GM23248 (cell line): ENCODE measurements at regions not wholly inside any gene's neighbourhood (a gene's known extent, or its start where the extent isn't known, plus 50 kb on each side); places are given as distances from the start of the nearest gene placed in this dataset.

Experiments
- DNase-seq: peaks from one replicate; pipeline ENCODE4 v3.0.0-alpha.2; 2015
- H2AFZ ChIP-seq: fragments of 200-600 bp; sonication (generic); 2 replicates; pipeline ENCODE4 v1.6.1; 2016; ENCODE audit warnings: antibody characterized with exemption
- H3F3A ChIP-seq: fragments of 200-600 bp; sonication (generic); 2 replicates; pipeline ENCODE4 v1.6.1; 2016; ENCODE audit warnings: mild to moderate bottlenecking, antibody characterized with exemption, mixed run types; ENCODE audit not compliant: insufficient read depth
- H3K27ac ChIP-seq: fragments of 200-600 bp; sonication (generic); 2 replicates; pipeline ENCODE4 v1.5.1; 2016; ENCODE audit warnings: mild to moderate bottlenecking
- H3K27me3 ChIP-seq: fragments of 200-600 bp; sonication (generic); replicated peaks from 2 replicates; pipeline ENCODE4 v1.6.1; 2016; ENCODE audit warnings: mild to moderate bottlenecking; ENCODE audit not compliant: insufficient read depth
- H3K36me3 ChIP-seq: fragments of 200-600 bp; sonication (generic); 2 replicates; pipeline ENCODE4 v1.6.1; 2016; ENCODE audit warnings: low read depth, mild to moderate bottlenecking
- H3K4me1 ChIP-seq: fragments of 200-600 bp; sonication (generic); 2 replicates; pipeline ENCODE4 v1.6.1; 2016; ENCODE audit warnings: mild to moderate bottlenecking; ENCODE audit not compliant: insufficient read depth
- H3K4me2 ChIP-seq: fragments of 200-600 bp; sonication (generic); one replicate; pipeline ENCODE4 v1.6.1; 2016; ENCODE audit warnings: mild to moderate bottlenecking; ENCODE audit not compliant: unreplicated experiment
- H3K4me3 ChIP-seq: fragments of 200-600 bp; sonication (generic); 2 replicates; pipeline ENCODE4 v1.5.1; 2016; ENCODE audit warnings: mild to moderate bottlenecking
- H3K79me2 ChIP-seq: fragments of 200-600 bp; sonication (generic); 2 replicates; pipeline ENCODE4 v1.6.1; 2016; ENCODE audit warnings: mild to moderate bottlenecking; ENCODE audit not compliant: insufficient read depth
- H3K9ac ChIP-seq: fragments of 200-600 bp; sonication (generic); 2 replicates; pipeline ENCODE4 v1.6.1; 2016; ENCODE audit warnings: mild to moderate bottlenecking
- H3K9me2 ChIP-seq: fragments of 200-600 bp; sonication (generic); 2 replicates; pipeline ENCODE4 v1.6.1; 2016; ENCODE audit warnings: mixed run types, mild to moderate bottlenecking, moderate library complexity; ENCODE audit not compliant: insufficient read depth
- H3K9me3 ChIP-seq: fragments of 200-600 bp; sonication (generic); one replicate; pipeline ENCODE4 v1.6.1; 2017; ENCODE audit warnings: low read depth
- H4K20me1 ChIP-seq: fragments of 200-600 bp; sonication (generic); 2 replicates; pipeline ENCODE4 v1.6.0; 2016; ENCODE audit not compliant: insufficient read depth
- EZH2 ChIP-seq: fragments of 200-600 bp; sonication (generic); IDR thresholded peaks from 2 replicates; pipeline ENCODE4 v1.6.1; 2018; ENCODE audit warnings: antibody characterized with exemption, mild to moderate bottlenecking; ENCODE audit not compliant: insufficient read depth, poor library complexity, severe bottlenecking
- EZH2phosphoT487 ChIP-seq: fragments of 200-600 bp; sonication (generic); IDR thresholded peaks from 2 replicates; pipeline ENCODE4 v1.6.1; 2018; ENCODE audit warnings: antibody characterized with exemption, moderate library complexity, mild to moderate bottlenecking, low read depth; ENCODE audit not compliant: insufficient read depth
- WGBS, 2 experiments: methylation state at CpG; one replicate each; pipeline ENCODE4 v1.1.6; 2015 to 2017; ENCODE audit warnings: low lambda C conversion rate in 2 of 2, low coverage in 1 of 2; ENCODE audit errors: missing lambda C conversion rate in 2 of 2; 5-methylcytosine and 5-hydroxymethylcytosine counted together
- in situ Hi-C: fragments of 300-500 bp; cut with MboI; formaldehyde crosslinking; loops from 2 replicates; pipeline ENCODE4 v1.15.0; 2020

DNA sequence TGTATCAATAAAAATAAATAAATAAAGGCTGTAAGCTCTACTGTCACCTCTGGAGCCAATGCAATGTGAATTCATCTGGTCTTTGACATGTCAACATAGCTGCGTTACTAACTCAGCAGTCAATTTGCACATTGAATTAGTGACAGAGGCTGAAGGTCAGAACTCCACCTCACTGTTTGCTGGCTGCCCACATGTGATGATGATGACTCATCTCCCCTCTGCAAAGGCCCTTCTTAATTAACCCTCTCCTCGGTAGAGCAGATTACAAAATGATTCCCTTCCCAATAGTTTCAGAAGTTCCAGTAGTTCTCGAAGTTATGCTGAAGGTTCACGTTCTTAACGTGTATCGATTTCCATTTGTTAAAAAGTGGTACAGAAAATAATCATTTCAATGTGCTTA lies 1626.0 kb upstream of the TENM3 start:
- no peak overlapping the region for H3K4me3 ChIP-seq
- no peak overlapping the region for H3K9ac ChIP-seq
- no peaks in the 10 kb centered on the region for H3K79me2 ChIP-seq
- H3K4me1 ChIP-seq = no peaks in the 10 kb centered on the region
- H3K9me2 ChIP-seq = no peaks in the 10 kb centered on the region
- no peaks in the 10 kb centered on the region for H3K27me3 ChIP-seq
- H4K20me1 ChIP-seq = no peaks in the 10 kb centered on the region
- no peaks in the 10 kb centered on the region for H3K36me3 ChIP-seq
- in situ Hi-C loops = no loop called here
- no peaks in the 10 kb centered on the region for H3F3A ChIP-seq
- 40 to 45% methylated on average over 6 of the region's 6 CpGs for WGBS, 2 experiments
- H3K27ac ChIP-seq = no peak overlapping the region
- DNase-seq = no peak
- no peak for TF ChIP-seq EZH2
- no peak for TF ChIP-seq EZH2phosphoT487
- no peak overlapping the region for H2AFZ ChIP-seq
- no peak overlapping the region for H3K4me2 ChIP-seq
- H3K9me3 ChIP-seq = no peaks in the 10 kb centered on the region

DNA sequence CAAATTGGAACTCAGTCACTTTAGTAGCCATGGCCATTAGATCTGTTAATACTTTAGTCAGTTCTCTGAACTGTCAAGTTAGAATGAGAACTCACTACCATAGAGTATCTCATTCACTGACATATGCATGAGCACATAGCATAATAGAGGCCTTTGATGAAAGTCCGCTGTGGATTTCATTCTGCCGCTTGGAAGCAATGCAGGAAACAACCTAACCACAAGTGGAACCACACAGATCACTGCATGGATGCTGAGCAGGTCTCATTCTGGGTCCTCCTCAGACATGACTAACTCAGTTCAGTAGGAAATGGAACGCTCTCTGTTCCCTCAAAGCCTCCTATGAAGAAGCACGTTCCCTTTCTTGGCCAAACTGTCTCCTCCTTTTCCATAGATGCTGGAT lies 1624.8 kb upstream of the TENM3 start:
- DNase-seq = no peak
- Histone ChIP-seq H3K27me3 (no peaks in the 10 kb centered on the region), H3K4me2 (no peak overlapping the region), H3F3A (no peaks in the 10 kb centered on the region), H3K9me3 (no peaks in the 10 kb centered on the region), H3K9ac (no peak overlapping the region), H3K9me2 (no peaks in the 10 kb centered on the region), H3K27ac (no peak overlapping the region), H4K20me1 (no peaks in the 10 kb centered on the region), H3K4me1 (no peaks in the 10 kb centered on the region), H3K36me3 (no peaks in the 10 kb centered on the region), H2AFZ (no peak overlapping the region), H3K79me2 (no peaks in the 10 kb centered on the region), H3K4me3 (no peak overlapping the region)
- WGBS, 2 experiments = 23 to 25% methylated on average over 4 of the region's 4 CpGs
- no peak for TF ChIP-seq EZH2phosphoT487
- in situ Hi-C loops = no loop called here

DNA sequence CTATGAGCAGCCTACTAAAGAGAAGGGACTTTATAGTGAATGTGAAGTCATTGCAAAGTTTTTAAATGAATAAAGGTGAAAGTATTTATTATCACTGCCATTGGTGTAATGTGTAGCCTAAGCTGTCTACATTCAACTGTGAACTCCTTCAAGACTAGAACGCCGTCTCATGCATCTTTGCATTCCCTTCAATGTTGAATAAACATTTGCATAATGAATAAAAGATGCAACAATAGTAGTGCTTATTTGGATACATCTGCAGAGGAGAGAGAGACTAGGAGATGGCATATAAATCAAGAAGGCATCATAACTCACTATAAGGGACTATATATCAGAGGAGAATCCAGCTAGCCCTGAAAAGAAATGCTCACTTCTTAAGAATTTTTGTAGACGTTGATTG lies 1623.8 kb upstream of the TENM3 start:
- no peak for DNase-seq
- Histone ChIP-seq H2AFZ (no peak overlapping the region), H3F3A (no peaks in the 10 kb centered on the region), H3K4me3 (no peak overlapping the region), H3K27me3 (no peaks in the 10 kb centered on the region), H4K20me1 (no peaks in the 10 kb centered on the region), H3K79me2 (no peaks in the 10 kb centered on the region), H3K36me3 (no peaks in the 10 kb centered on the region), H3K9me2 (no peaks in the 10 kb centered on the region), H3K4me1 (no peaks in the 10 kb centered on the region), H3K27ac (no peak overlapping the region), H3K4me2 (no peak overlapping the region), H3K9me3 (no peaks in the 10 kb centered on the region), H3K9ac (no peak overlapping the region)
- TF ChIP-seq EZH2 (no peak), EZH2phosphoT487 (no peak)
- 22 to 27% methylated on average over 3 of the region's 3 CpGs for WGBS, 2 experiments
- in situ Hi-C loops = no loop called here

DNA sequence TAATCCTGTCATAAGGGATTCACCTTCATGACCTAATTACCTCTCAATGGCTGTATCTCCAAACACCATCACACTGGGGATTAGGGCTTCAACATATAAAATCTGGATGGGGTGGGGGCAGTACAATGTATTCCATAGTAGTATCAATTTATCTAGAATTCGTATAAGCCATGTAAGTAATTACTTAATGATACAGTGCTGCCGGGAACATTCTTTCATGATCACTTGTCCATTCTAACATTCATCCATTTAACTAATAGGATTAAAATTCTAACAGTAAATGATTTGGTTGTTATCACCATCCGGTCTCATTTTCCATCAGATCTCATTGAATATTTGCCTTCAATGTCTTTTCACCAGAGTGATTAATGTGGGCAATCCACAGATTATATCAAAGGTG lies 1620.9 kb upstream of the TENM3 start:
- no peaks in the 10 kb centered on the region for H3F3A ChIP-seq
- no peaks in the 10 kb centered on the region for H3K4me1 ChIP-seq
- H3K79me2 ChIP-seq = no peaks in the 10 kb centered on the region
- H3K9ac ChIP-seq = no peak overlapping the region
- WGBS, 2 experiments = 16 to 18% methylated on average over 3 of the region's 3 CpGs
- no peak for DNase-seq
- no peak overlapping the region for H3K4me3 ChIP-seq
- TF ChIP-seq EZH2phosphoT487 = no peak
- TF ChIP-seq EZH2 = no peak
- no peak overlapping the region for H2AFZ ChIP-seq
- H4K20me1 ChIP-seq = no peaks in the 10 kb centered on the region
- no peaks in the 10 kb centered on the region for H3K36me3 ChIP-seq
- H3K27ac ChIP-seq = no peak overlapping the region
- H3K9me3 ChIP-seq = no peaks in the 10 kb centered on the region
- no peak overlapping the region for H3K4me2 ChIP-seq
- H3K27me3 ChIP-seq = no peaks in the 10 kb centered on the region
- in situ Hi-C loops = no loop called here
- no peaks in the 10 kb centered on the region for H3K9me2 ChIP-seq

GRCh38 chr4:180625653-180626052 lies 1617.5 kb upstream of the TENM3 start:
- Histone ChIP-seq H3K4me2 (no peak overlapping the region), H3K9me3 (no peaks in the 10 kb centered on the region), H2AFZ (no peak overlapping the region), H3K27me3 (no peaks in the 10 kb centered on the region), H3K9ac (no peak overlapping the region), H3K4me3 (no peak overlapping the region), H3K36me3 (no peaks in the 10 kb centered on the region), H4K20me1 (no peaks in the 10 kb centered on the region), H3K9me2 (no peaks in the 10 kb centered on the region), H3K79me2 (no peaks in the 10 kb centered on the region), H3K27ac (no peak overlapping the region), H3K4me1 (no peaks in the 10 kb centered on the region), H3F3A (no peaks in the 10 kb centered on the region)
- TF ChIP-seq EZH2phosphoT487 (no peak), EZH2 (no peak)
- no peak for DNase-seq
- in situ Hi-C loops = no loop called here
- 12 to 29% methylated on average over 3 of the region's 3 CpGs for WGBS, 2 experiments
